ENCODE measurements at regions not wholly inside any gene's neighbourhood (a gene's known extent, or its start where the extent isn't known, plus 50 kb on each side); places are given as distances from the start of the nearest gene placed in this dataset.

GRCh38 chr3:127108796-127109195 lies 84.1 kb upstream of the PRR23E start:
- no peak for DNase-seq

DNA sequence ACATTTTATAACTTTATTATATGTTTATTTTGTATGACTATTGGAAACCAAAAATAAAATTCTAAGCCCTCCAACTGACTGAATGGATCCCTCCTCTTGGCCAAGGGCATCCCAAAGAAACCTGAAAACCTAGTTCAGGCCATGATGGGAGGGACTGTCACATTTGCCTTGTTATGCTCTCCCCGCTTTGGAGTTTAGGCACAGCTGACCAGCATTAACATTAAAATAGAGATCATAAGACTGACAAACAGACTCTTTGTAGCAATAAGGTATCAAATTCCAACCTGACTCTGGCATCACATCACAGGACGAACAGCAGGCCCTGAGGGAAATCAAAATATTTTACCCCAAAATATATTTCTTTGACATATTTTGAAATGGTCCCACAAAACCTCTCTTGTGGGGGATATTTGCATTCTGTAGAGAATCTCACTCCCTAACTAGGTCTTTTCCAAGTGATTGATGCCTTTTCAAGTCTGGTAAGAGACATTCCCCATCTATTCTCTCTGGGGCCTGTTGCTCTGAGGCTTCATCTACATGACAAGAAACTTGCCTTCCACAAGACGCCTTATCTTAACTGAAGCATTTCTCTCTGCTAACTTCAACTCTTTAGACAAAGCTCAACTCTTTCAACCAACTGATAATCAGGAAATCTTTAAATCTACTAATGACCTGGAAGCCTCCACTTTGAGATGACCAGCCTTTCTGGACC lies 81.8 kb upstream of the PRR23E start:
- no peak for DNase-seq

- DNase-seq, result no peak
These were observed 79.9 kb upstream of the PRR23E start for GRCh38 chr3:127112796-127113570.

DNA sequence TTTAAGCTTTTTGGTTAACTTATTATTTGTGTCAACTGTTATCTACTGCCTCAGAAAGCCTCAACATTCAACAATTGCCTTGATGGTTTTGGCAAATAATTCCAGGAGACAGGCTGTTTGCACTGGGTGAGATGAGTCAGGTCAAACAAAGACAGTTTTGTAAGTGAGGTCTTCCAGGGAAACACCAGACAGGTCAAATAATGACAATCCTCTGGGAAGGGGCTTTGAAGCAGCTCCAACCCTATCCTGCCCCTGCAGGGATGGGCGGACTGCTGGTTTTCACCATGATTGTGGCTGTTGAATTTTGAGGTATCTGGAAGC lies 79.4 kb upstream of the PRR23E start:
- DNase-seq, result no peak

DNA sequence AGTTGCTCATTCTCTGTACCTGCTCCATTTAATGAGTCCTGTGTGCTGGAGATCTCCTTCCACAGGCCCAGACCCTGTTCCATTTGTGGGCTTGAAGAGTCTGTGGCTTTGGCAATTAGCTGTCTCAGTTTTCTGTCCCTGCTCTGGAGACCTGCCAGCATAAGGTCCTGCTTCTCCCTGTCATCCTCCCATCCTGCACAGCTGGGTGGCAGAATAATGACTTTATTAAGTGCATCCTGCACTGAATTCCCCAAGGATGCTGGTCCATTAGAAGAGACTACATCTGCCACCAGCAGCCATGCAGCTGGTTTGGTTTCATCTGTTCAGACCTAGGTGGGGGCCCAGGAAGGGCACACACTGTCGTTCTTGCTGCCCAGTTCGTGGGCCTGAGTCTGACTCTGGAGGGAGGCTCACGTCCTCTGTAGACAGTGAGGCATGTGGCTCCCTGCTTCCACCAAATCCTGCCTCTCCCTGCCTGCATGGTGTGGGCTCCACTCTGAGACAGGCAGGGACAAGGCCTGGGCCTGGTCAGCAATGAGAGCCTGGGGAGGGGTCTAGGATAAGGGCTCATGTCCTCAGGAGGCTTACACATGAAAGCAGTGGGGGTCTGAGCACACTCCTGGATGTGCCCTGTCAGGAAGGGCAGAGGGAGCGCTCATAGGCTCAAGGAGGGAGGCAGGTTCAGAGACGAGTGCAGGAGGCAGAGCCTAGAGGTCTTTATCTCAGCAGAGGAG lies 78.4 kb upstream of the PRR23E start:
- peak; percentile 12 for DNase-seq

GRCh38 chr3:127115691-127116351 lies 77.1 kb upstream of the PRR23E start:
- DNase-seq, result no peak

GRCh38 chr3:127118366-127118765 lies 74.6 kb upstream of the PRR23E start:
- DNase-seq, result no peak

GRCh38 chr3:127119693-127120464 lies 73.1 kb upstream of the PRR23E start:
- DNase-seq, result no peak

DNA sequence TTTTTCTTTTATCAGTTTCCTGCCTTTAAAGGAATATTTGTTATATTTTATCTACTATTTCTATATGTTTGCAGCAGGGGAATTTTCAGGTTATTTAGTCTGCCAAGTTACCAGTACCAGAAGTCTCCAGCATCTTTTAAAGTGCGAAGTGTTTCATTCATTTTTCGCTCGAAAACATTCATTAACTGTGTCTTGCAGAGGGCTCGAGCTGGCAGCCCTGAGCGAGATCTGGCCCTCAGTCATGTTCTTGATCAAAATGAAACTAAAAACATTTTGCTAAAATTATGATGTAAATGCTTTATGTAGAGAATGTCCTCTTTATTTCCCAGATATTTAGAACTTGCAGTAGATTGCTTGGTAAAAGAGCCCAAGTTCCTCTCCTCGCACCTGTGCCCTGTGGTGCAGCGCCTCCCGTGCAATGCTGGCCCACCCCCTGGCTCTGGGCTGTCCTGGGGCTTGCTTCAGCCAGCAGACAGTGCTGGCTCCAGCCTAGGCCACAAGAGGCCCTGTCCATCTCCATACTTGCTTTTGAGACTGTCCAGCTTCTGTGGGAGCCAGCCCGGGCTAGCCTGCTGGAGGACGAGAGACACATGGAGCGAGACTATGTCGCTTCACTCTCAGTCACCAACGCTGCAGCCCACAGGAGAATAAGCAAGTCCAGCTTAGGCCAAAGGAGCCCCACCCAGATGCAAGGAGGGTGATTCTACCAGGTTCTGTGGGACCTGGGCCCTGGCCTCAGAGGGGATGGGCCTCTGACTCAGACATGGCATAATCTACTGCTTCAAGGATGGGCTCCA lies 71.9 kb upstream of the PRR23E start:
- DNase-seq, result no peak

- DNase-seq, result no peak
These were observed 71.0 kb upstream of the PRR23E start for GRCh38 chr3:127121885-127122284.

- no peak for DNase-seq
These were observed 69.4 kb upstream of the PRR23E start for GRCh38 chr3:127123533-127123932.

DNA sequence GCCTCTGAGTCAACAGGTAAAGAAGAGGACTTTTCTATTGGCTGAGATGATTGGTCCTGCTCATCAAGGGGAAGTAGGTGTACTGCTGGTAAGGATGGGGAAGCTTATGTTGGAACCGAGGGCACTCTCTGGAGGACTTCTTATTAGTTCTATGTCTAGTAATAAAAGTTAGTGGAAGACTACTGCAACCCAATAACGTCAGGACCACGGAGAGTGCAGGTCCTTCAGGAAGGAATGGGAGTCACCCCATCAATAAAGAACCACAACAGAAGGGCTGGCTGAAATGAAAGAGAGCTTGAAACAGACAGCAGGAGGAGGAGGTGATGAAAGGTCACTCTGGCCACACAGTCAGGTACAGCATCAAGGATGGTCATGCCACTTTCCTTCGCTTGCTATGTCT lies 68.8 kb upstream of the PRR23E start:
- no peak for DNase-seq

DNA sequence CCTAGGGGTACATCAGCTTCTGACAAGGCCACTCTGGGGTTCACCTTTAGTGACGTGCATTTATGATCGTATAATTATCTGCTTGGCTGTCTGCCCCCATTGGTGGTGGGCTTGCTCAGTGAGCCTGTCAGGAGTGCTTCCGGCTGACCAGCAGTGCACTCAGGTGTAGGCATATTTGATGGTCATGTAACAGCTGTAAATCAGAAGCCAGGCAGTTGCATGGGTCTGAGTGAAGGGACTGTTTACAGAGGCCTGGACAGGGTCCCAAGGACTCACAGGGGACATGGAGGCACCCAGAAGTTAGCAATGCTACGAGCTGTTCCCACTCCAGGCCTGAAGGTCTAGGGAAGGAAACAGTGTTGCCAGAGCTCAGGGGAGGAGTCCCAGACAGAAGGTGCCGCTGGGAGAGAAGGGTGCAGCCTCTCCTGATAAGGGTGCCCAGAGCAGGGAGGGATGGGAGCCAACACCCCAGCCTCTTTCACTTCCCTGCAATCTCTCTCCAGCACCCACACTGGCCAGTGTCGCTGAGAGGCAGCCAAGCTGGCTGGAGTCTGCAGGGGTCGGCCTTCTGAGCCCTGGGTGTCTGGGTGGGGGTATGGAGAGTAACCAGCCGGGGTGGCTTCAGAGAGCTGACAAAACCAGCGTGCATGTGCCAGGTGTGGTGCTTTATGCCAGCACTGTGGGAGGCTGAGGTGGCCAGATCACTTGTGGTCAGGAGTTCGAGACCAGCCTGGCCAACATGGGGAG lies 61.3 kb upstream of the PRR23E start:
- DNase-seq, result no peak

DNA sequence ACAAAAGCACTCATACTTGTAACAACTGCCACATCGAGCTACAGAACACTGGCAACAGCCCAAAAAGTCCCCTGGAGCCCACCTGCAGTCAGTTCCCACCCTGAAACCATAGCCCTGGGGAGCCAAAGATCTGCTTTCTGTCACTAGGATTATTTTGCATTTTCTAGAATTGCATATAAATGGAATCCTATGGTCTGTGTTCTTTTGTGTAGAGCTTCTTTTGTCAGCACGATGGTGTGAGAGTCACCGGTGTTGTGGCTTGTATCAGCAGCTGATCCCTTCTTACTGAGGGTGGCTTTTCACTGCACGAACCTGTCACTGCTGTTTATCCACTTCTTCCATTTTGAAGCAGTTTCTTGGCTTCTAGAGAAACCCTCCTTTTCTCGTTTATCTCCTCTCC lies 60.1 kb upstream of the PRR23E start:
- DNase-seq, result peak; percentile 3

GRCh38 chr3:127133971-127134370 lies 59.0 kb upstream of the PRR23E start:
- no peak for DNase-seq

DNA sequence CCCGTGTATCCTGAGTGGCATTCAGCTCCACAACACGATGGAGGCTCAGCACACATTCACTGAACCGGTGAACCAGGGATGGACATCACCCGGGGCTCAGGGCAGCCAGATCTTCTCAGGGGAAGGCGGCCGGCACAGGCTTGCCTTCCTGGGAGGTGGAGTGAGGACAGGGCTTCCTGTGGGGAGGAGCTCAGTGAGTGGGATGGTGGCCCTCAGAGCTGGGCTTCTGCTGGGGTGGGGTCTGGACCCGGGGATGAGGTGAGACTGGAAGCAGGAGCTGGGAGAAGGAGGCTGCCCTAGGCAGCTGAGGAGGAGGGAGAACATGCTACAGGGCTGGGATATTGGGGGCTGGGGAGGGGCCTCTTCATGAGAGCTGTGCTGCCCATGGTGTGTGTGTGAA lies 58.5 kb upstream of the PRR23E start:
- DNase-seq, result no peak

DNA sequence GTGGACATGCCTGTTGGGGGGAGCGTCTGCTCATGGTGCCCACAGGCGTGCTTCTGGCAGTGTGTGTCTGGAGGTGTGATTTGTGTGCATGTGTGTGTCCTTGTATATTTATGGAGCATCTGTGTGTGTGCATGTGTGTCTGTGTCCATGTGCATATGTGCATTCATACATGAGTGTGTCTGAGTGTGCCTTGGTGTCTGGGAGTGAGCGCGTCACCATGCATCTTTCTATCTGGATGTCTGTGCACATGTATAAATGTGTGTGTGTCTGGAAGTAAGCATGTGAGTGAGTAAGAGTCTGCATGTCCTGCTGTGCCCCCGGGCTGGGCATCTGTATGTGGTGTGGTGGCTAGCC lies 58.1 kb upstream of the PRR23E start:
- DNase-seq, result no peak

GRCh38 chr3:127135241-127136023 lies 57.5 kb upstream of the PRR23E start:
- DNase-seq, result no peak

DNA sequence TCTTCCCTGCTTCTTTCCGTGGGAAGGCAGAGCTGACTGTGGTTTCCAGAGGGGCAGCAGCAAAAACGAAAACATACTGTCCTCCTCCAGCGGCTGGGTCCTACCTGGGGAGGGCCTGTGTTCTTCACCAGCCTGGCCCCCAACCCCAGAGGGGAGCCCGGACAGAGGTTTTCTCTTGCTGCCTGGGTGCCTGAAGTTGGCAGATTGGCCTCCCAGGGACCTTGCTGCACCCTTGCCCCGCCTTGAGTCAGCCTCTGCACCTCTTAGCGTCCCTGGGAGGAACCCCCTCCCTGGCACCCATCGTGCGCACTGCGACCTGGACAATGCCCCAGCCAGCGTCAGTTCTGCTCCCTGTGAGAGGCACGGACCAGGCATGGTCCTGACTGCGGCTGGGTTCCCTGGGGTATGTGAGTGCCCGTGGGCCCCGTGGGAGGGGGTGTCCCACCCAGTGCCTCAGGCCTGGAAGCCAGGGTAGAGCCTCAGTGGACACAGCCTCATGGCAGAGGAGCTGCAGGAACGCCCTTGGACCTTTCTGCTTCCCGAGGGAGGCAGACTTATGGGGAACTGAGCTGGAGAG lies 56.8 kb upstream of the PRR23E start:
- DNase-seq, result no peak

DNA sequence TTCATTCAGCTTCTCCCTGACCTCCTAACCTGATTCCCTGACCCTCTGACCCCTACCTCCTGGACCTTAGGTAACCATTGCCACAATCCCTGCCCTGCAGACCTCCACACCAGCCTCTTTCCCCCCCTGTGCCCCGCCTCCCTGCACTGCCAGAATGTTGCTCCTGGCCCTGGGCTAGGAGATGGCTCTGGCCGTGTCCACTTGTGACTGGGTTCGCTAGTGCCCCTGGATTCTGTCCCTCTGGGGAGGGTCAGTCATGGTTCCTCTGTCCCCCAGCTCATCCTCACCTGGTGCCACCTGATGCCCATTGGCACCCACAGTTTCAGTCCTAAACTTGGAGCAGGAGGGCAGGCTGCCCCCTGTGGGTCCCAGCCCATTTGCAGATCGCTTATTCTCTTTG lies 56.2 kb upstream of the PRR23E start:
- DNase-seq, result no peak
